CD4-positive, alpha-beta T cell (primary cell): ENCODE measurements at regions not wholly inside any gene's neighbourhood (a gene's known extent, or its start where the extent isn't known, plus 50 kb on each side); places are given as distances from the start of the nearest gene placed in this dataset.

Experiments
- ATAC-seq: fragments of 200-7000 bp; cut with Tn5 transposase; one replicate; pipeline ENCODE4 v1.10.0; 2022; ENCODE audit warnings: mild to moderate bottlenecking; ENCODE audit not compliant: poor library complexity
- CTCF ChIA-PET: fragments of 350-600 bp; sonication (Branson Sonifier 250); formaldehyde crosslinking; loops from one replicate; lab custom pipeline; 2021; ENCODE audit warnings: antibody characterized with exemption, inconsistent platforms; lab: Charles Lee
- POLR2A ChIA-PET: fragments of 350-600 bp; sonication (Branson Sonifier 250); formaldehyde crosslinking; loops from one replicate; lab custom pipeline; 2021; ENCODE audit warnings: antibody characterized with exemption, inconsistent platforms; lab: Charles Lee
- DNase-seq, 14 experiments: peaks; one replicate each; pipeline ENCODE4 v3.0.0-alpha.2; 2013 to 2020; ENCODE audit warnings: mixed read lengths in 2 of 14
- H3K27ac ChIP-seq, 2 donors: one replicate each; pipeline versions ENCODE4 v1.5.1 to v1.7.0; 2013; ENCODE audit warnings: low read length in 2 of 2, low read depth in 1 of 2, mild to moderate bottlenecking in 1 of 2
- H3K27me3 ChIP-seq, 2 experiments: 1 replicate in 1 of 2; 2 replicates in 1 of 2; pipeline versions ENCODE4 v1.6.1 to v1.7.0; 2013; ENCODE audit warnings: low read length in 2 of 2, control low read depth in 1 of 2, mild to moderate bottlenecking in 1 of 2, moderate library complexity in 1 of 2; ENCODE audit not compliant: insufficient read depth in 2 of 2, control insufficient read depth in 1 of 2
- H3K36me3 ChIP-seq: one replicate; pipeline ENCODE4 v1.6.1; 2013; ENCODE audit warnings: low read length, control low read depth; ENCODE audit not compliant: insufficient read depth
- H3K4me1 ChIP-seq: one replicate; pipeline ENCODE4 v1.6.1; 2013; ENCODE audit warnings: low read length, control low read depth; ENCODE audit not compliant: insufficient read depth
- H3K4me3 ChIP-seq: one replicate; pipeline ENCODE4 v1.5.1; 2013; ENCODE audit warnings: mild to moderate bottlenecking, low read length, moderate library complexity
- H3K9me3 ChIP-seq, 2 experiments: 1 replicate in 1 of 2; 2 replicates in 1 of 2; pipeline versions ENCODE4 v1.6.1 to v1.7.0; 2013; ENCODE audit warnings: low read length in 2 of 2, mild to moderate bottlenecking in 2 of 2, control low read depth in 1 of 2, moderate library complexity in 1 of 2; ENCODE audit not compliant: control insufficient read depth in 1 of 2, insufficient read depth in 1 of 2
- H3K27ac Mint-ChIP-seq: one replicate; pipeline ENCODE4 v1.8.0; 2020; ENCODE audit warnings: mixed read lengths
- H3K27me3 Mint-ChIP-seq: one replicate; pipeline ENCODE4 v1.8.0; 2021; ENCODE audit warnings: mixed read lengths
- H3K36me3 Mint-ChIP-seq: one replicate; pipeline ENCODE4 v1.8.0; 2021; ENCODE audit warnings: low read depth, mixed read lengths
- H3K4me1 Mint-ChIP-seq: one replicate; pipeline ENCODE4 v1.8.0; 2021; ENCODE audit warnings: low read depth, mixed read lengths
- H3K4me3 Mint-ChIP-seq: one replicate; pipeline ENCODE4 v1.8.0; 2020; ENCODE audit warnings: mild to moderate bottlenecking, mixed read lengths
- H3K9me3 Mint-ChIP-seq: one replicate; pipeline ENCODE4 v1.8.0; 2020; ENCODE audit warnings: mixed read lengths
- intact Hi-C, 2 experiments: fragments of 100-400 bp; cut with DNase I in 1 of 2; cut with micrococcal nuclease in 1 of 2; formaldehyde crosslinking; loops; one replicate each; pipeline versions ENCODE4 v1.15.1 to v1.9.0; 2023 to 2025; cut with DNase I, micrococcal nuclease
- TF ChIP-seq, protein P1 (sequence below): fragments of 200-600 bp; IDR thresholded peaks from one replicate; pipeline ENCODE4 v1.8.0; 2022; ENCODE audit warnings: antibody characterized with exemption, mild to moderate bottlenecking

DNA sequence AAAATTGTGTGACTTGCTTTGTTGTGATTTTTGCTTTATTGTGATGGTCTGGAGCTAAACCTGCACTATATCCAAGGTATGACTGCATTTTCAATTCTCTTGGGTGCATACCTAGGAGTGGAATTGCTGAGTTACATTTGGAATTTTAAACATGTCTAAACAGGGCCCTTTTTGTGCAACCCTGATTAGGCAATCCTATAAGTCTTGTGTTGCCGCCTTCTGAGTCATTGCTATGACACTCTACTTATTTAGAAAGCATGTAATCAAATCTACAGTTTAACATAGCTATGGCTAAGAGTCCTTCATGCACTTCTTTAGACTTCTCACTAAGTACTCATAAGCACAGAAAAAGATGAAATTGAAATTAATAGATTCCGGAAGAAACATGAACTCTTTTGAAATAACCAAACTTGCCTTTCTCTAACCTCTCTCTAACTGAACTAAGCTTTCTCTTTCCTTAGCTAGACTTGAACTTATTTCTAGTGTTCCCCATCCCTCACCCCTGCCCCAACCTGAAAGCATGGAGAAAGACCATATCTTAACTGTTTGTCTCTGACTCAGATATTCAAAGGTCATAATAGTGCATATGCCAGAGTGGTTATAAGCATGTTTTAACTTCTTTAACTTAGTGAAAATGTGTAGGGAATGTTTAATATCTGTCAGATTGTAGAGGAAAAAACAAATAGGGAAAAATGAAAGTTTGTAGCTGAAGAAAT is 203.0 kb downstream of the SNAPC1 start:
- CTCF ChIA-PET: no interaction called here
- H3K4me3 Mint-ChIP-seq: no peak overlapping the region
- intact Hi-C loops: no loop called here
- no peaks in the 10 kb centered on the region for H3K9me3 Mint-ChIP-seq
- H3K4me1 ChIP-seq: no peaks in the 10 kb centered on the region
- peaks cover 75% of the 10 kb centered on the region for H3K27me3 Mint-ChIP-seq
- TF ChIP-seq, protein P1, sequence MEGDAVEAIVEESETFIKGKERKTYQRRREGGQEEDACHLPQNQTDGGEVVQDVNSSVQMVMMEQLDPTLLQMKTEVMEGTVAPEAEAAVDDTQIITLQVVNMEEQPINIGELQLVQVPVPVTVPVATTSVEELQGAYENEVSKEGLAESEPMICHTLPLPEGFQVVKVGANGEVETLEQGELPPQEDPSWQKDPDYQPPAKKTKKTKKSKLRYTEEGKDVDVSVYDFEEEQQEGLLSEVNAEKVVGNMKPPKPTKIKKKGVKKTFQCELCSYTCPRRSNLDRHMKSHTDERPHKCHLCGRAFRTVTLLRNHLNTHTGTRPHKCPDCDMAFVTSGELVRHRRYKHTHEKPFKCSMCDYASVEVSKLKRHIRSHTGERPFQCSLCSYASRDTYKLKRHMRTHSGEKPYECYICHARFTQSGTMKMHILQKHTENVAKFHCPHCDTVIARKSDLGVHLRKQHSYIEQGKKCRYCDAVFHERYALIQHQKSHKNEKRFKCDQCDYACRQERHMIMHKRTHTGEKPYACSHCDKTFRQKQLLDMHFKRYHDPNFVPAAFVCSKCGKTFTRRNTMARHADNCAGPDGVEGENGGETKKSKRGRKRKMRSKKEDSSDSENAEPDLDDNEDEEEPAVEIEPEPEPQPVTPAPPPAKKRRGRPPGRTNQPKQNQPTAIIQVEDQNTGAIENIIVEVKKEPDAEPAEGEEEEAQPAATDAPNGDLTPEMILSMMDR: no peak
- POLR2A ChIA-PET: interaction anchor here (0.7 kb wide), 1 partner anchor 372 kb away, joined by 4 read pairs; no protein-coding TSS in a partner anchor
- DNase-seq (no peak), ATAC-seq (no peak)
- no peaks in the 10 kb centered on the region for H3K36me3 Mint-ChIP-seq
- H3K4me1 Mint-ChIP-seq: no peaks in the 10 kb centered on the region
- no peak overlapping the region for H3K4me3 ChIP-seq
- H3K9me3 ChIP-seq: no peaks in the 10 kb centered on the region
- H3K27ac Mint-ChIP-seq: no peak overlapping the region
- no peaks in the 10 kb centered on the region for H3K36me3 ChIP-seq
- H3K27ac ChIP-seq: no peak overlapping the region
- peaks cover 0 to 11% of the 10 kb centered on the region in 2 experiments for H3K27me3 ChIP-seq

DNA sequence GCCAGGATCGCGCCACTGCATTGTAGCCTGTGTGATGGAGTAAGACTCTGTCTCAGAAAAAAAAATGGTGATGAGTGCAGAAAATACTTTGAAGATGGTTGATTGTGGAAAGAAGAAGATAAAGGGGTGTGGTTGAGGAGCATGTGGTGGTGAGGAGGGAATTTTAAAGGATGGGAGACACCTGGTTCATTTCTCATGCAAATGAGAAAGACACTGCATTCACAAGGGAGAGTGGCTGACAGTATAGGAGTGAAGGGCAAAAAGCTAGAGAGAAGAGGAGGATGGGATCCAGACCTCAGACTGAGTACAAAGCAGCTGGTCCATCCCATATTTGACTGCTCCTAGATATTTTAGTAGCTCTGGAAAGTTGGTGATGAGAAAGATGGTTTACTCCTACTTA is 206.0 kb downstream of the SNAPC1 start:
- Mint-ChIP-seq H3K27ac (no peak overlapping the region), H3K4me3 (no peak overlapping the region), H3K27me3 (peaks cover 58% of the 10 kb centered on the region), H3K9me3 (no peaks in the 10 kb centered on the region), H3K36me3 (no peaks in the 10 kb centered on the region), H3K4me1 (no peaks in the 10 kb centered on the region)
- no peaks in the 10 kb centered on the region for H3K4me1 ChIP-seq
- CTCF ChIA-PET: no interaction called here
- peaks cover 0 to 3% of the 10 kb centered on the region in 2 experiments for H3K27me3 ChIP-seq
- TF ChIP-seq, protein P1: no peak
- H3K27ac ChIP-seq: no peak overlapping the region
- DNase-seq (no peak), ATAC-seq (no peak)
- H3K9me3 ChIP-seq: no peaks in the 10 kb centered on the region
- H3K4me3 ChIP-seq: no peak overlapping the region
- POLR2A ChIA-PET: no interaction called here
- intact Hi-C loops: no loop called here
- H3K36me3 ChIP-seq: no peaks in the 10 kb centered on the region

DNA sequence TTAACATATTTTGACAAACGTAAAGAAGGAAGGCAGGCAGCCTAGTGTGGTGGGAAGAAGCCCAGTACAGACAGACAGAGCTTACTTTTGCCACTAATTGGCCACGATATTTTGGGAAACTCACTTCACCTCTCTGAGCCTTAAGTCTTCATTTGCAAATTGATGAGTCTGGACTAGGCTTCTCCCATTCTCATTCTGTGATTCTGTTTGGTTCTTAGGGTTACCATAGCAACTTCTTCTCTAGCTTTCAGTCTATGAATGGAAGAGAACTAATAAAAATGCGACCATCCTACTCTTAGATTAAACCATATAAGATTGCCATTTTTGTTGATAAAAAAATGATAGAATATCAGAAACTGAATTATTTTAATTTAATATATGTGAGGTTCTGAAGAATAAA is 210.5 kb downstream of the SNAPC1 start:
- Mint-ChIP-seq H3K36me3 (no peaks in the 10 kb centered on the region), H3K4me3 (no peak overlapping the region), H3K9me3 (no peaks in the 10 kb centered on the region), H3K4me1 (no peaks in the 10 kb centered on the region), H3K27ac (no peak overlapping the region), H3K27me3 (peaks cover 37% of the 10 kb centered on the region)
- intact Hi-C loops: no loop called here
- no peak for ATAC-seq
- DNase-seq: no peak
- POLR2A ChIA-PET: no interaction called here
- TF ChIP-seq, protein P1: no peak
- Histone ChIP-seq H3K36me3 (no peaks in the 10 kb centered on the region), H3K4me3 (no peak overlapping the region), H3K4me1 (no peaks in the 10 kb centered on the region), H3K27ac (no peak overlapping the region), H3K9me3 (peaks cover 12 to 16% of the 10 kb centered on the region in 2 experiments), H3K27me3 (no peaks in the 10 kb centered on the region)
- CTCF ChIA-PET: no interaction called here
